ENCODE measurements at regions not wholly inside any gene's neighbourhood (a gene's known extent, or its start where the extent isn't known, plus 50 kb on each side); places are given as distances from the start of the nearest gene placed in this dataset.
"Not testable (repeated sequence)": the region's sequence is repeated elsewhere in the genome, so short reads cannot be mapped to it uniquely, and the experiment has no call there.

- no peak for DNase-seq
Measured at GRCh38 chr12:60205500-60205899, 609.7 kb downstream of the SLC16A7 start.

- DNase-seq = no peak
Measured at GRCh38 chr12:60209521-60209920, 613.7 kb downstream of the SLC16A7 start.

- no peak for DNase-seq
Measured at GRCh38 chr12:60209933-60210332, 614.1 kb downstream of the SLC16A7 start.

GRCh38 chr12:60210756-60211155 lies 614.9 kb downstream of the SLC16A7 start:
- DNase-seq = no peak

GRCh38 chr12:60211244-60211643 lies 615.4 kb downstream of the SLC16A7 start:
- no peak for DNase-seq

GRCh38 chr12:60212159-60213000 lies 616.6 kb downstream of the SLC16A7 start:
- no peak for DNase-seq

GRCh38 chr12:60213272-60213671 lies 617.4 kb downstream of the SLC16A7 start:
- DNase-seq = not testable (repeated sequence)

GRCh38 chr12:60216226-60216625 lies 620.4 kb downstream of the SLC16A7 start:
- no peak for DNase-seq

GRCh38 chr12:60223242-60223641 lies 627.4 kb downstream of the SLC16A7 start:
- no peak for DNase-seq

- DNase-seq = no peak
Measured at GRCh38 chr12:60225216-60226000, 629.6 kb downstream of the SLC16A7 start.

- DNase-seq = no peak
Measured at GRCh38 chr12:60227916-60228315, 632.1 kb downstream of the SLC16A7 start.

GRCh38 chr12:60230056-60230455 lies 634.2 kb downstream of the SLC16A7 start:
- no peak for DNase-seq

- DNase-seq = no peak
Measured at GRCh38 chr12:60231303-60231702, 635.5 kb downstream of the SLC16A7 start.

GRCh38 chr12:60231976-60232907 lies 636.4 kb downstream of the SLC16A7 start:
- DNase-seq = no peak

GRCh38 chr12:60234611-60235195 lies 638.9 kb downstream of the SLC16A7 start:
- not testable (repeated sequence) for DNase-seq

GRCh38 chr12:60235261-60235660 lies 639.4 kb downstream of the SLC16A7 start:
- no peak for DNase-seq

GRCh38 chr12:60236416-60236815 lies 640.6 kb downstream of the SLC16A7 start:
- DNase-seq = not testable (repeated sequence)

GRCh38 chr12:60240891-60241290 lies 645.1 kb downstream of the SLC16A7 start:
- no peak for DNase-seq

- DNase-seq = no peak
Measured at GRCh38 chr12:60251091-60251490, 655.3 kb downstream of the SLC16A7 start.

- DNase-seq = no peak
Measured at GRCh38 chr12:60252359-60253096, 656.7 kb downstream of the SLC16A7 start.

GRCh38 chr12:60255044-60255443 lies 659.2 kb downstream of the SLC16A7 start:
- no peak for DNase-seq

- no peak for DNase-seq
Measured at GRCh38 chr12:60257063-60257462, 661.2 kb downstream of the SLC16A7 start.
